ENCODE measurements at regions not wholly inside any gene's neighbourhood (a gene's known extent, or its start where the extent isn't known, plus 50 kb on each side); places are given as distances from the start of the nearest gene placed in this dataset.

DNA sequence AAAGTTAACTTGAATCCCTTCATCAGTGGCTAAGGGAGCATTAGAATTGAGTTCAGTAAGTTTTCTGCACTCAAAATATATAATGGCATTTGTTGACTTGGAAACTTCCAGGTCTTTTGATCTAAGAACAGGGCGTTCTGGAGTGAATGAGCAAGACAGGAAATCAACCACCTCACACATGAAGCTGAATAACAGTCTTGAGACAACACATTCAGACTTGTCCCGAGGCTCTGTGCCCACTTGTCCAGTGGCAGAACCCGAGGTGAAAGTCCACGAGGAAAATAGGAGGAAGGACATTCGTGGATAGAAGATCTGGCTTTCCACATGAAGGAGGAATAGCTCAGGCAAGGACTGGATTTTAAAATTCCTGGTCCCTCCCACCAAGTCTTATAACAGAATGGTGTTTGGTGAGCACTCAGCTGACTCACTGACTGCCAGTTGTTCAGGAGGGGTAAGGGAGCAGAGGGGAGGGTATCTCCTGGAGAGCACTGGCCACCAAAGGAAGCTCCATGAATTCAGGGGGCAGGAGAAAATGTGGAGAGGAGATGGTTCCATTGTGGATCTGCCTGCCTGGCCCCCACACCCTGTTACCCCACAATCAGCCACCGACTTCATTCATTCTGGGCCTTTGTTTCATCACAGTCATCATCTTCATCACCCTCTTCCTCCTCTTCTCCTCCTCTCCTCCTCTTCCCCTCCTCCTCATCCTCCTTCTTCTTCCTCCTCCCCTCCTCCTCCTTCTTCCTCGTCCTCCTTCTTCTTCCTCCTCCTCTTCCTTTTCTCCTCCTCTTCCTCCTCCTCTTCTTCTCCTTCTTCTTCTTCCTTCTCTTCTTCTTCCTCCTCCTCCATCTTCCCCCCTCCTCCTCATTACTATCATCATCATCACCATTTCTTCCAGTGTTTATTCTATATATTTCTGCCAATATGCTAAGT, 620.1 kb downstream of the MED13L start:
- no peaks in the 10 kb centered on the region for H3K27me3 ChIP-seq
- no peak for DNase-seq
- 56 to 70% methylated on average over 6 to 7 of the region's 7 CpGs for WGBS, 2 donors
- H3K9me3 ChIP-seq = no peaks in the 10 kb centered on the region
- no peak overlapping the region for H3K4me3 ChIP-seq (replicated peaks in 1 of 3)
- intact Hi-C loops (cut with DNase I) = no loop called here
- TF ChIP-seq, protein P1, sequence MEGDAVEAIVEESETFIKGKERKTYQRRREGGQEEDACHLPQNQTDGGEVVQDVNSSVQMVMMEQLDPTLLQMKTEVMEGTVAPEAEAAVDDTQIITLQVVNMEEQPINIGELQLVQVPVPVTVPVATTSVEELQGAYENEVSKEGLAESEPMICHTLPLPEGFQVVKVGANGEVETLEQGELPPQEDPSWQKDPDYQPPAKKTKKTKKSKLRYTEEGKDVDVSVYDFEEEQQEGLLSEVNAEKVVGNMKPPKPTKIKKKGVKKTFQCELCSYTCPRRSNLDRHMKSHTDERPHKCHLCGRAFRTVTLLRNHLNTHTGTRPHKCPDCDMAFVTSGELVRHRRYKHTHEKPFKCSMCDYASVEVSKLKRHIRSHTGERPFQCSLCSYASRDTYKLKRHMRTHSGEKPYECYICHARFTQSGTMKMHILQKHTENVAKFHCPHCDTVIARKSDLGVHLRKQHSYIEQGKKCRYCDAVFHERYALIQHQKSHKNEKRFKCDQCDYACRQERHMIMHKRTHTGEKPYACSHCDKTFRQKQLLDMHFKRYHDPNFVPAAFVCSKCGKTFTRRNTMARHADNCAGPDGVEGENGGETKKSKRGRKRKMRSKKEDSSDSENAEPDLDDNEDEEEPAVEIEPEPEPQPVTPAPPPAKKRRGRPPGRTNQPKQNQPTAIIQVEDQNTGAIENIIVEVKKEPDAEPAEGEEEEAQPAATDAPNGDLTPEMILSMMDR (IDR thresholded peaks at IDR 0.05) = no peak
- TF ChIP-seq POLR2A (IDR thresholded peaks at IDR 0.05) = no peak
- no peak overlapping the region for H3K27ac ChIP-seq
- H3K4me1 ChIP-seq = peaks cover 17 to 21% of the 10 kb centered on the region in 2 donors
- no peaks in the 10 kb centered on the region for H3K36me3 ChIP-seq

DNA sequence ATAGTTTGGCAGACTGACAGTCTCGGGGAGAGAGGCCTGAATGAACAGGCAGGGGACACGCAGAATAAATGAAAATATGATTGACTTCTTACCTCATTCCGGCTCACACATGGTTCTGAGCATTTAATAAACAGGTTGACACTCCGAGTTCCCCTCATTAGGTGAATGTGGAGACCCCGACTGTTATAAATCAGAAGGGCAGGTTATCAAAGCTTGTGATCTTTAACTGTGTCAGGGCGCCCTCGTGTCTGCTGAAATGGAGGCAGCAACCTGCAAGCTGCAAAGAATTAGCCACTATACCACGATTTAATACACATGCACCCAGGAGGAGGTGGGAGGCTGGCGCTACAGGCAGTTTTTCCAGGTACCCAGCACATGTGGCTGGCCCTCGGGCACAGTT, 627.5 kb downstream of the MED13L start:
- intact Hi-C loops (cut with DNase I) = no loop called here
- Histone ChIP-seq H3K9me3 (no peaks in the 10 kb centered on the region), H3K4me1 (no peaks in the 10 kb centered on the region), H3K4me3 (replicated peaks in 1 of 3) (no peak overlapping the region), H3K27ac (no peak overlapping the region), H3K36me3 (no peaks in the 10 kb centered on the region), H3K27me3 (no peaks in the 10 kb centered on the region)
- TF ChIP-seq POLR2A (IDR thresholded peaks at IDR 0.05) = no peak
- DNase-seq = no peak
- WGBS, 2 donors = 85 to 89% methylated on average over 10 of the region's 10 CpGs

GRCh38 chr12:115648463-115648862, 629.0 kb downstream of the MED13L start:
- Histone ChIP-seq H3K4me1 (no peaks in the 10 kb centered on the region), H3K9me3 (no peaks in the 10 kb centered on the region), H3K27me3 (no peaks in the 10 kb centered on the region), H3K36me3 (no peaks in the 10 kb centered on the region), H3K4me3 (replicated peaks in 1 of 3) (no peak overlapping the region), H3K27ac (no peak overlapping the region)
- WGBS, 2 donors = 79 to 88% methylated on average over 1 of the region's 1 CpG
- TF ChIP-seq, protein P1 (IDR thresholded peaks at IDR 0.05) = no peak
- TF ChIP-seq POLR2A (IDR thresholded peaks at IDR 0.05) = no peak
- intact Hi-C loops (cut with DNase I) = no loop called here
- DNase-seq = no peak

DNA sequence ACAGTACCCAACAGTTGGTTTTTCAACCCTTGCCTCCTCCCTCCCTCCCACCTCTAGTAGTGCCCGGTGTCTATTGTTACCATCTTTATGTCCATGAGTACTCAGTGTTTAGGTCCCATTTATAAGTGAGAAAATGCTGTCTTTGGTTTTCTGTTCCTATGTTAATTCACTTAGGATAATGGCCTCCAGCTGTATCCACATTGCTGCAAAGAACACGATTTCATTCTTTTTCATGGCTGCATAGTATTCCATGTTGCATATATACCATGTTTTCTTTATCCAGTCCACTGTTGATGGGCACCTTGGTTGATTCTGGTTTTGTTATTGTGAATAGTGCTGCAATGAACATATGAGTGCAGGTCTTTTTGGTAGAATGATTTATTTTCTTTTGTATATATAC, 631.3 kb downstream of the MED13L start:
- Histone ChIP-seq H3K4me1 (no peaks in the 10 kb centered on the region), H3K4me3 (replicated peaks in 1 of 3) (no peak overlapping the region), H3K36me3 (no peaks in the 10 kb centered on the region), H3K27ac (no peak overlapping the region), H3K27me3 (no peaks in the 10 kb centered on the region), H3K9me3 (no peaks in the 10 kb centered on the region)
- DNase-seq = no peak
- WGBS, 2 donors = 97 to 99% methylated on average over 2 of the region's 2 CpGs
- TF ChIP-seq, protein P1 (IDR thresholded peaks at IDR 0.05) = no peak
- no peak for TF ChIP-seq POLR2A (IDR thresholded peaks at IDR 0.05)
- intact Hi-C loops (cut with DNase I) = no loop called here

- no peaks in the 10 kb centered on the region for H3K36me3 ChIP-seq
- H3K9me3 ChIP-seq = no peaks in the 10 kb centered on the region
- no peaks in the 10 kb centered on the region for H3K27me3 ChIP-seq
- intact Hi-C loops (cut with DNase I) = no loop called here
- H3K27ac ChIP-seq = no peak overlapping the region
- TF ChIP-seq, protein P1 (IDR thresholded peaks at IDR 0.05) = no peak
- TF ChIP-seq POLR2A (IDR thresholded peaks at IDR 0.05) = no peak
- DNase-seq = no peak
- 96% methylated on average over 2 of the region's 2 CpGs for WGBS, 2 donors
- no peak overlapping the region for H3K4me3 ChIP-seq (replicated peaks in 1 of 3)
- peaks cover 0 to 4% of the 10 kb centered on the region in 2 donors for H3K4me1 ChIP-seq
These were observed 636.6 kb downstream of the MED13L start for GRCh38 chr12:115640929-115641328.

Measured in thyroid gland (tissue), 4 donors.